Activated naive CD4-positive, alpha-beta T cell treated with anti-CD3 and anti-CD28 coated beads for 36 hours (primary cell): ENCODE measurements at regions not wholly inside any gene's neighbourhood (a gene's known extent, or its start where the extent isn't known, plus 50 kb on each side); places are given as distances from the start of the nearest gene placed in this dataset.

Source experiments
- CTCF ChIA-PET: fragments of 350-600 bp; sonication (Branson Sonifier 250); formaldehyde crosslinking; loops from one replicate; lab custom pipeline; 2021; ENCODE audit warnings: antibody characterized with exemption; lab: Charles Lee
- DNase-seq: peaks from one replicate; pipeline ENCODE4 v3.0.0-alpha.2; 2020
- H3K27ac Mint-ChIP-seq: one replicate; pipeline ENCODE4 v1.8.0; 2021; ENCODE audit warnings: mild to moderate bottlenecking, mixed read lengths
- H3K27me3 Mint-ChIP-seq: one replicate; pipeline ENCODE4 v1.8.0; 2021; ENCODE audit warnings: low read depth, mixed read lengths
- H3K36me3 Mint-ChIP-seq: one replicate; pipeline ENCODE4 v1.8.0; 2021; ENCODE audit warnings: low read depth, mixed read lengths
- H3K4me1 Mint-ChIP-seq: one replicate; pipeline ENCODE4 v1.8.0; 2021; ENCODE audit warnings: low read depth, mixed read lengths
- H3K4me3 Mint-ChIP-seq: one replicate; pipeline ENCODE4 v1.8.0; 2021; ENCODE audit warnings: mild to moderate bottlenecking, moderate library complexity, mixed read lengths
- H3K9me3 Mint-ChIP-seq: one replicate; pipeline ENCODE4 v1.8.0; 2021; ENCODE audit warnings: mixed read lengths
- intact Hi-C: fragments of 100-400 bp; cut with micrococcal nuclease; formaldehyde crosslinking; loops from one replicate; pipeline ENCODE4 v1.15.1; 2023

DNA sequence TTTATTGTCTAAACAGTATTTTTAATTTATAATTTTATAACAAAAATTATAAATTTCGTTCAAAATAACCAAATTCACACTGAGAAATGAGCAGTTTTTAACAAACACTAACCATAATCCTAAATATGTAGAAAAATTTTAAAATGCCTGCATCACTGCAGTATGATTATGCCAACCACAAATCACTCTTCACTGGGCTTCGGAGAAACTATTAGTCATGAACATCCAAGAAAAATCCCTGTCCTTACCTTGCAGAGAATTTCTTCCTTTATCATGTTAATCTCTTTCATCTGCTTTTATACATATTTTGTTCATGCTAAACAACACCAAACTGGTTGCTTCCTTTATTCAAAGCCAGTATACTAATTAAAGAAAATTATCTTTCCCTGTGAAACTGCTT lies 511.0 kb upstream of the ALCAM start:
- intact Hi-C loops = no loop called here
- DNase-seq = no peak
- H3K4me3 Mint-ChIP-seq = no peak overlapping the region
- no peaks in the 10 kb centered on the region for H3K9me3 Mint-ChIP-seq
- no peaks in the 10 kb centered on the region for H3K36me3 Mint-ChIP-seq
- no peaks in the 10 kb centered on the region for H3K27me3 Mint-ChIP-seq
- no peak overlapping the region for H3K27ac Mint-ChIP-seq
- H3K4me1 Mint-ChIP-seq = no peaks in the 10 kb centered on the region
- CTCF ChIA-PET = no interaction called here

DNA sequence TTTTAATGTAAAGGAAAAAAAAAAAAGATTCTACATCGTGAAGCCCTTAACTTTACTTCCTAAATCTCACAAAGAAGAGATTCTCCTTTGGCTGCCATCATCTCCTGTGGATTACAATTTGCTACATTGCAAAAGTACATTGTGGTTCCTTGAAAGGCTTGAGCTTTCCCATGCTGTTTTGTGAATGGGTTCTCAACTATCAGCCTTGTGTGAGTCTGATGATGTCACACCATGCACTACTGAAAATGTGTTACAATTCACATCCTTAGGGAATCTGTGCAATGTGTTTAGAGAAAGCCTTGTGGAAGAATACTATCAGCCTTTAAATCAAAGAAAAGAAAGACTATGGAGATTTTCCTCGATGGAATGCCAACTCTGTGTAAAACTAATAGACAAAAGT lies 510.0 kb upstream of the ALCAM start:
- intact Hi-C loops = no loop called here
- DNase-seq = no peak
- CTCF ChIA-PET = no interaction called here
- H3K27ac Mint-ChIP-seq = no peak overlapping the region
- no peaks in the 10 kb centered on the region for H3K4me1 Mint-ChIP-seq
- no peaks in the 10 kb centered on the region for H3K36me3 Mint-ChIP-seq
- no peaks in the 10 kb centered on the region for H3K27me3 Mint-ChIP-seq
- H3K9me3 Mint-ChIP-seq = no peaks in the 10 kb centered on the region
- no peak overlapping the region for H3K4me3 Mint-ChIP-seq

DNA sequence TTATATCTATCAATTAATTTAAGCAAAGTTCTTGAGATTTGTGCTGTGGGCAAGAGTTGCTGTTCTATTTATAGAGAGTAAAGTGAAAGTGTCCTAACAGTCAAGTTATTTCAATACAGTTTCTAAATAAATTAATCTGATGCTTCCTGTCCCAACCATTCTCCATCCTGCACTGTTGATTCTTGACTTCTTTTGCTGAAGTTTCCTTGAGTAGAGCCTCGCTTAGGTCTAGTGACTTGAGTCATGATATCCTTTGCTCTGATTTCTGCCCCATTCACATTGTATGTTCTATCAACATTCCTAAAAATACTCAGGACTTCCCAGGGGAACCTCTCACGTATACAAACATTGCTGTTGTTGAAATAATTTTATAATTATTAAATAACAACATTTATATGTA lies 498.4 kb upstream of the ALCAM start:
- Mint-ChIP-seq H3K4me3 (no peak overlapping the region), H3K27me3 (no peaks in the 10 kb centered on the region), H3K27ac (no peak overlapping the region), H3K4me1 (no peaks in the 10 kb centered on the region), H3K9me3 (no peaks in the 10 kb centered on the region), H3K36me3 (no peaks in the 10 kb centered on the region)
- intact Hi-C loops = no loop called here
- CTCF ChIA-PET = no interaction called here
- no peak for DNase-seq

DNA sequence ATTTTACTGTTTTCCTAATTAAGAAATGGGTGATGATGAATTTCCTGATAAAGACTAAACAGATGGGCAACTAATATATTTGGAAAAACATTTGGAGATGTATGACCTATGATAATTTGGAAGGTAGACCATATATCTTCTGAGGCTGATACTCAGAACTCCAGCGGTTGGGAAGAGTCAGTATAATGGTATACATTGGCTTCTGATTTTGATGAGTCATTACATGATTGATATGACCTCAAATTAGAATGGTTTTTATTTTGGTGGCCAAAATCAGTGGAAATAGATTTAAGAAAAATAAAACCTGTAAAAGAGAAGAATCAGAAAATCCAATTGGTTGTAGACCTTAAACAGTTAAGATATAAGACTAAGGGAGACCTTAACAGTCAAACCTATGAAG lies 496.4 kb upstream of the ALCAM start:
- H3K27ac Mint-ChIP-seq = no peak overlapping the region
- H3K36me3 Mint-ChIP-seq = no peaks in the 10 kb centered on the region
- H3K4me1 Mint-ChIP-seq = no peaks in the 10 kb centered on the region
- H3K4me3 Mint-ChIP-seq = no peak overlapping the region
- no peaks in the 10 kb centered on the region for H3K9me3 Mint-ChIP-seq
- intact Hi-C loops = no loop called here
- DNase-seq = no peak
- H3K27me3 Mint-ChIP-seq = no peaks in the 10 kb centered on the region
- CTCF ChIA-PET = no interaction called here

DNA sequence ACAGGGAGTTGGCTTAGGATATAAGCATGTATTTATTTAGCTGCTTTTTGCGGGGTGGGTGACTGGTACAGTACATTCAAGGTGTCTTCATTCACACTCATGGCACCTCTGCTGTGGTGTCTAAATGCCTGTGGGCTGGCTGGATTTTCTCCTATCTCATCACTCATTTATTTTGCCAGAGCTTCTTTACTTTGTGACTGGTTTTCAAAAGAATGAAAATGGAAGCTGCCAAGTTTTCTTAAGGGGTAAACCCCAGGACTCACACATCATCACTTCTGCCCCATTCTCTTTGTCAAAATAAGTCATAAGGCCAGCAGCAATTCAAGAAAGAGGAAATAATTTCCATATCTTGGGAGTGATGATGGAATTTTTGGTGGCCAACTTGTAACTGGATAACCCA lies 493.4 kb upstream of the ALCAM start:
- intact Hi-C loops = no loop called here
- CTCF ChIA-PET = no interaction called here
- H3K36me3 Mint-ChIP-seq = no peaks in the 10 kb centered on the region

DNA sequence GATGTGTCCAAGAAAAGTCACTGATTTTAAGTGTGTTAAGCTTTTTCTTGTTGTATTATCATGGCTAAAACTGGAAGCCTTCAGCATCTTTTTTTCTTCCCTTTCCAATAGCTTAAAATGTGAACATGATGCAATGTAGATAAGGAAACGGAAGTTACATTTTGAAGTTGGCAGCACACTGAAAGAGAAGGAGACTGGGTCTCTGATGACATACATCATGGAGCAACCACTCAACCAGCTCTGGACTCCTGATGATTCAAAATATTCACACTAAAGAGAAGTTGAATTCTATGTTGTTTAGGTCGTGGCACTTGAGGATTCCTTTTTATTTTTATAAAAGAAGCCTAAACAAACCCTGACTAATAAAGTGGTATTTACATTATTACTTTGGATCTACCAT lies 488.3 kb upstream of the ALCAM start:
- Mint-ChIP-seq H3K36me3 (no peaks in the 10 kb centered on the region), H3K4me3 (no peak overlapping the region), H3K9me3 (no peaks in the 10 kb centered on the region), H3K4me1 (no peaks in the 10 kb centered on the region), H3K27ac (no peak overlapping the region), H3K27me3 (no peaks in the 10 kb centered on the region)
- intact Hi-C loops = no loop called here
- CTCF ChIA-PET = no interaction called here
- no peak for DNase-seq

More for the DNA sequence above, 493.4 kb upstream of the ALCAM start:
- Mint-ChIP-seq H3K4me3 (no peak overlapping the region), H3K27ac (no peak overlapping the region), H3K4me1 (no peaks in the 10 kb centered on the region), H3K27me3 (no peaks in the 10 kb centered on the region), H3K9me3 (no peaks in the 10 kb centered on the region)
- no peak for DNase-seq

DNA sequence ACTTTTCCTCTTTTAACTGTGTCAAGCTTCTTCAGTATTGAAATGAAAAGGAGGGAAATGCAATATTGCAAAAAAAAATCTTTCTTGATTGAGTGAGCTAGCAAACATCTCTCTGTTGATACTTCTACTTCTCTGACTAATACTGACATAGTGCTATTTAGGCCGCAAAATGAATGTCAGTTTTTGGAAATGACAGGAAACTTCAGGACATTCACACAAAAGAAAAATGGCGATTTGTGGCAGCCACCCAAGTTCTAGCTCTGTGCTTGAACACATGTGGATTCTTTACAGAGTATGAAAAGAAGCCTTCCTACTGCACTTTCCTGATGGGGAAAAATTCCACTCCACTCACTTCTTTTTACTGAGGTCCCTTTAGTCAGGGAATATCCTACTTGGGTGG lies 486.8 kb upstream of the ALCAM start:
- intact Hi-C loops = no loop called here
- H3K9me3 Mint-ChIP-seq = no peaks in the 10 kb centered on the region
- H3K36me3 Mint-ChIP-seq = no peaks in the 10 kb centered on the region
- no peaks in the 10 kb centered on the region for H3K4me1 Mint-ChIP-seq
- CTCF ChIA-PET = no interaction called here
- H3K27ac Mint-ChIP-seq = no peak overlapping the region
- no peaks in the 10 kb centered on the region for H3K27me3 Mint-ChIP-seq
- DNase-seq = no peak
- H3K4me3 Mint-ChIP-seq = no peak overlapping the region

DNA sequence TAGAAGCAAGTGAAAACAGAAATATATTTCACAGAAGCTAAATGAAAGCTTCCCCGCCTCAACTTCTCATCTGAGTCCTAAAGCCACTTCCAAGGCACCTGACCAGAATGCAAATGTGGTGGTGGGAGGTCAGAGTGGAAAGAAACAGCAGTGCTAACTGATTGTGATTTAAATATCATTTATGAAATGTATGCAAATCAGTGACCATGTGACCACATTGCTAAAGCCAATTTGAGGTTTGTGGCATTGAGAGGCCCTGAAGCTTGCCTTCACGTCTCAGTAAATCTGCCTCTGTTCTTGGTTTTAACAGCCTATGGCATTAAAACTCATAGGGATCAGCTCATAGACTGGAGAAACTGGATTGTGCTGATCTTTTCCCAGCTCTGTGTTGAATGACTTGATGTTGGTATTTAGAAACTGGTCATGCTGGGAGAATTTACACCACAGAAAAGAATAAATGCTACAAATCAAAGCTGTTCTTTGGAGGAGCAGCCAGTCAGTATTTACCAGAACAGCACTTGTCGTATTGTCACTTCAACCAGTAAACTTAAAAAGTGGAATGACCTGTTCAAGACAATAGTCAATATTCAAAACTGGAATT lies 481.4 kb upstream of the ALCAM start:
- no peak overlapping the region for H3K4me3 Mint-ChIP-seq
- no peaks in the 10 kb centered on the region for H3K36me3 Mint-ChIP-seq

DNA sequence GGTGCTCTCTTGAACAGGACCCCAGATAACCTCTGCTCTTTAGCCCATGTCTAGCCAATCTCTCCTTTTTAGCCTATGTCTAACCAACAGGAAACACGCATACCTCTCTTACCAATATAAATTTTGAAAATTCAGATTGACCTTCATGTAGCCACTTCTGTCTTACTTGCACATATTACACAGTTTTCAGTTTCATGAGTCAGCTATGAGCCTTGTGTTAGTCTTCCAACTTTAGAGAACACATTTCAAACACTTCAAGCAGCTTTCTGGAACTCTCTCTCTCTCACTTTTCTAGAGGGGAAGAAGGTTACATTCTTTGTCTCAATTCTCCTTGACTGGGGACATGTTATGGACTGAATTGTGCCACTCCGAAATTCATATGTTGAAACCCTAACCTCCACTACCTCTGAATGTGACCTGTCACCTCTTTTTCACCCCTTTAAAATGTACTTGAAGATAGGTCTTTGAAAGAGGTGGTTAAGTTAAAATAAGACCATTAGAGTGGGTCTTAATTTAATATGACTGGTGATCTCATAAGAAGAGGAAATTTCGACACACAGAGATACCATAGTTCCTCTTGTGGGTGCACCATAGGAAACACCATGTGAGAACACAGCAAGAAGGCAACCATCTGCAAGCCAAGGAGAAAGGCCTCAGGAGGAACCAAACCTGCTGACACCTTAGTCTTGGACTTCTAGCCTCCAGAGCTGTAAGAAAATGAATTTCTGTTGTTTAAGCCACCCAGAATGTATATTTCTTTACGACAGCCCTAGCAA lies 480.3 kb upstream of the ALCAM start:
- Mint-ChIP-seq H3K27ac (no peak overlapping the region), H3K4me1 (no peaks in the 10 kb centered on the region), H3K4me3 (no peak overlapping the region), H3K27me3 (no peaks in the 10 kb centered on the region), H3K9me3 (no peaks in the 10 kb centered on the region), H3K36me3 (no peaks in the 10 kb centered on the region)
- no peak for DNase-seq
- intact Hi-C loops = no loop called here
- CTCF ChIA-PET = no interaction called here

More for the DNA sequence above, 481.4 kb upstream of the ALCAM start:
- Mint-ChIP-seq H3K27me3 (no peaks in the 10 kb centered on the region), H3K4me1 (no peaks in the 10 kb centered on the region), H3K27ac (no peak overlapping the region), H3K9me3 (no peaks in the 10 kb centered on the region)
- intact Hi-C loops = no loop called here
- CTCF ChIA-PET = no interaction called here
- no peak for DNase-seq

DNA sequence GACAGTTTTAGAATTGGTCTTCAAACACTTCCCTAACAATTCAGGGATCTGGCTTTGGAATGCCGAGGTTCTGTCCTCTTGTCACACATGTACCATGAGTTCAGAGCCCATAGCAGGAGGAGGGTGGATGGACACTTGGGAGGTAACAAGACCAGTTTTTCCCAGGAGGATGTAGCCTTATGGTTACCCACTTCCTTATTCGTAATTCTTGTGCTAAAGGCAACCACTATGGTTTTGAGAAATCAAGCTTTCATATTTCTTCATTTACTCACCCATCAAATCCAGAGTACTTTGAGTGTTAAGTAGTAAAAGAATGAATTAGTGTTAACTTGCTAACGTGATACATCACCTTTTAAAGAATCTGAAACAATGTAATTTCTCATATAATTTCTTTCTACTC lies 479.6 kb upstream of the ALCAM start:
- H3K9me3 Mint-ChIP-seq = no peaks in the 10 kb centered on the region
- no peaks in the 10 kb centered on the region for H3K4me1 Mint-ChIP-seq
- intact Hi-C loops = no loop called here
- H3K36me3 Mint-ChIP-seq = no peaks in the 10 kb centered on the region
- H3K4me3 Mint-ChIP-seq = no peak overlapping the region
- no peak overlapping the region for H3K27ac Mint-ChIP-seq
- no peak for DNase-seq
- no peaks in the 10 kb centered on the region for H3K27me3 Mint-ChIP-seq
- CTCF ChIA-PET = no interaction called here

DNA sequence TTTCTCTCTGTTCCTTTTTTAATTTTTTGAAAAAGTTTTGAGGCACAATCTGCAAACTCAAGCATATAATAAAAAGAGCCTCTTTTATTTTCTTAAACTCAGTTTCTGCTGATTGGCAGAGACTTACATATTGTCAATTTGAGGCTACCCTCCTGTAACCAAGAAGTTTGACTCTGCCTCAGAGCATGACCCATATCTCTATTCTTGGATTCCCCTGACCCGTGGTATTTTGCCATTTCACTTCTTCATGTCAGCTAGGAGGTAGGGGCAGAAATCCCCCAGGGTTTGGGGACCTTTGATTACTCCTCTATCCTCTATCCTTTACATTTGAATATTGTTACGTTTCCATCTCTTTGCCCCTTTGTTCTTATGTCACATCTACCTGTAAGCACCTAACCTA lies 479.1 kb upstream of the ALCAM start:
- H3K36me3 Mint-ChIP-seq = no peaks in the 10 kb centered on the region
- intact Hi-C loops = no loop called here
- H3K9me3 Mint-ChIP-seq = no peaks in the 10 kb centered on the region
- DNase-seq = no peak
- CTCF ChIA-PET = no interaction called here
- H3K4me3 Mint-ChIP-seq = no peak overlapping the region
- H3K27ac Mint-ChIP-seq = no peak overlapping the region
- no peaks in the 10 kb centered on the region for H3K4me1 Mint-ChIP-seq
- H3K27me3 Mint-ChIP-seq = no peaks in the 10 kb centered on the region

DNA sequence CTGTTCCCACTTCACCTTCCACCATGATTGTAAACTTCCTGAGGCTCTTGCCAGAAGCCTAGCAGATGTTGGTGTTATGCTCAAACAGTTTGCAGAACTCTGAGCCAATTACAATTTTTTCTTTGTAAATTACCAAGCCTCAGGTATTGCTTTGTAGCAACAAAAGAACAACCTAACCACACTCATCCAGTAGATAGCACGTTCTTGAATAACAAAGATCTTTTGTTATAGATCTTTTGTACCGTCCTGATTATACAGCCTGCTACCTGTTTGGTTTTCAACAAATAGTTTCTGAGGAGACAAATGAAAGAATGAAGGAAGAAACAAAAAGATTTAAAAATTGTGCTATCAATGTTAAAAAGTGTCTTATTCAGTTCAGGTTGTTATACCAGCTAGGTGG lies 474.7 kb upstream of the ALCAM start:
- DNase-seq = no peak
- H3K4me3 Mint-ChIP-seq = no peak overlapping the region
- no peak overlapping the region for H3K27ac Mint-ChIP-seq
- no peaks in the 10 kb centered on the region for H3K36me3 Mint-ChIP-seq
- intact Hi-C loops = no loop called here
- CTCF ChIA-PET = no interaction called here
- H3K27me3 Mint-ChIP-seq = no peaks in the 10 kb centered on the region
- H3K9me3 Mint-ChIP-seq = no peaks in the 10 kb centered on the region
- H3K4me1 Mint-ChIP-seq = no peaks in the 10 kb centered on the region

DNA sequence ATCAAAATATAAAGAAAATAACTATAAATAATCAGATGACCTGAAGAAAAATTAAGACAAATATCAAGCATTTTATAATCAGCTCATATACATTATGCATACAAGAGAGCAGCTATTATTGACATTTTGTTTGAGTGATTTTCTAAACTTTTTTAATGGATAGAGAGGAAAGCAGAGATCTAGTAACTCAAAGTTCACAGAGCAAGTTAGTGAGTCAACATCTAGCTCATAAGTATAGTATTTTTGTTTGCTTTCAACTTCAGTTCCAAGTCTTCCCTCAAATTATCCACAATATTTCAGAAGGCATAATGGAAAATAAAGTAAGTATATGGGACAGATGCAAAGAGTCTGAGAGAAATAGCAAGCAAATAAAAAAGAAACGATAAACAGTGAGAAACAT lies 470.1 kb upstream of the ALCAM start:
- Mint-ChIP-seq H3K4me3 (no peak overlapping the region), H3K36me3 (no peaks in the 10 kb centered on the region), H3K4me1 (no peaks in the 10 kb centered on the region), H3K9me3 (no peaks in the 10 kb centered on the region), H3K27ac (no peak overlapping the region), H3K27me3 (no peaks in the 10 kb centered on the region)
- DNase-seq = no peak
- CTCF ChIA-PET = no interaction called here
- intact Hi-C loops = no loop called here
